ENCODE measurements at regions not wholly inside any gene's neighbourhood (a gene's known extent, or its start where the extent isn't known, plus 50 kb on each side); places are given as distances from the start of the nearest gene placed in this dataset.

DNA sequence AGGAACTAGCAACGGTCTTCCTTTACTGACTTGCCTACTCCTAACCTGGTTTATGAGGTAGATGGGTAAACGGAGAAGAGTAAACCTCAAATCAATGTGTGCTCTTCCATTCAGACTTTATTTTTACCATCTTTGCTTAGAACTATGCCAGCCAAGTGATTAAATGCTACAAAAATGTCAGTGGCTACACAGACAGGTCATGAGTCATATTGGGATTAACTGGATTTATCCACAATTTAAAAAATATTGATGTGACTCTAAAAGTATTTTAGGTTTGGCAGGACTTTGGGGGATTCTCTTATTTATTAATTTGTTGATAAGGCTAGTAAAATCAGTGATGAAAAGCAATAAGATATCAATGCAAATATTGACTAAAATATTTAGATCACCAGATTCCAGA, 275.0 kb downstream of the PLK2 start:
- ATAC-seq (no peak), DNase-seq (no peak)
- intact Hi-C loops (cut with DNase I), result no loop called here
- Histone ChIP-seq H3K4me3 (no peak overlapping the region), H3K4me1 (peaks cover 7% of the 10 kb centered on the region), H3K27ac (no peak overlapping the region), H3K36me3 (no peaks in the 10 kb centered on the region), H3K9me3 (no peaks in the 10 kb centered on the region), H3K27me3 (ENCODE audit: low read depth) (no peaks in the 10 kb centered on the region)
- TF ChIP-seq, protein P1, sequence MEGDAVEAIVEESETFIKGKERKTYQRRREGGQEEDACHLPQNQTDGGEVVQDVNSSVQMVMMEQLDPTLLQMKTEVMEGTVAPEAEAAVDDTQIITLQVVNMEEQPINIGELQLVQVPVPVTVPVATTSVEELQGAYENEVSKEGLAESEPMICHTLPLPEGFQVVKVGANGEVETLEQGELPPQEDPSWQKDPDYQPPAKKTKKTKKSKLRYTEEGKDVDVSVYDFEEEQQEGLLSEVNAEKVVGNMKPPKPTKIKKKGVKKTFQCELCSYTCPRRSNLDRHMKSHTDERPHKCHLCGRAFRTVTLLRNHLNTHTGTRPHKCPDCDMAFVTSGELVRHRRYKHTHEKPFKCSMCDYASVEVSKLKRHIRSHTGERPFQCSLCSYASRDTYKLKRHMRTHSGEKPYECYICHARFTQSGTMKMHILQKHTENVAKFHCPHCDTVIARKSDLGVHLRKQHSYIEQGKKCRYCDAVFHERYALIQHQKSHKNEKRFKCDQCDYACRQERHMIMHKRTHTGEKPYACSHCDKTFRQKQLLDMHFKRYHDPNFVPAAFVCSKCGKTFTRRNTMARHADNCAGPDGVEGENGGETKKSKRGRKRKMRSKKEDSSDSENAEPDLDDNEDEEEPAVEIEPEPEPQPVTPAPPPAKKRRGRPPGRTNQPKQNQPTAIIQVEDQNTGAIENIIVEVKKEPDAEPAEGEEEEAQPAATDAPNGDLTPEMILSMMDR (IDR thresholded peaks at IDR 0.05), result no peak

DNA sequence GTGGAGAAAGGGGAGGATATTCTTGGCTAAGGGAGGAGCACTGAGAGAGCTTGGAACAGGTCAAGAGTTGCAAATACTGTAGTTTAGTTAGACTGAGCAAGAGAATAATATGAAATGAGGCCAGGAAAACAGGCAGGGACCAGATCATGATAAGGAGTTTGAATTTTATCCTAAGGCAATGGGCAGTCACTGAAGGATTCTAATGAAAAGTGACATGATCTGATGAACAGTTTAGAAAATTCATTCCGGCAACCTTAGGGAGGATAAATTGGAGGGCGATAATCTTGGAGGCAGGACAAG, 276.1 kb downstream of the PLK2 start:
- H3K36me3 ChIP-seq, result no peaks in the 10 kb centered on the region
- no peak overlapping the region for H3K4me3 ChIP-seq
- H3K9me3 ChIP-seq, result no peaks in the 10 kb centered on the region
- intact Hi-C loops (cut with DNase I), result no loop called here
- no peak for ATAC-seq
- TF ChIP-seq, protein P1 (IDR thresholded peaks at IDR 0.05), result no peak
- H3K27me3 ChIP-seq (ENCODE audit: low read depth), result no peaks in the 10 kb centered on the region
- H3K4me1 ChIP-seq, result peaks cover 7% of the 10 kb centered on the region
- no peak overlapping the region for H3K27ac ChIP-seq
- no peak for DNase-seq

DNA sequence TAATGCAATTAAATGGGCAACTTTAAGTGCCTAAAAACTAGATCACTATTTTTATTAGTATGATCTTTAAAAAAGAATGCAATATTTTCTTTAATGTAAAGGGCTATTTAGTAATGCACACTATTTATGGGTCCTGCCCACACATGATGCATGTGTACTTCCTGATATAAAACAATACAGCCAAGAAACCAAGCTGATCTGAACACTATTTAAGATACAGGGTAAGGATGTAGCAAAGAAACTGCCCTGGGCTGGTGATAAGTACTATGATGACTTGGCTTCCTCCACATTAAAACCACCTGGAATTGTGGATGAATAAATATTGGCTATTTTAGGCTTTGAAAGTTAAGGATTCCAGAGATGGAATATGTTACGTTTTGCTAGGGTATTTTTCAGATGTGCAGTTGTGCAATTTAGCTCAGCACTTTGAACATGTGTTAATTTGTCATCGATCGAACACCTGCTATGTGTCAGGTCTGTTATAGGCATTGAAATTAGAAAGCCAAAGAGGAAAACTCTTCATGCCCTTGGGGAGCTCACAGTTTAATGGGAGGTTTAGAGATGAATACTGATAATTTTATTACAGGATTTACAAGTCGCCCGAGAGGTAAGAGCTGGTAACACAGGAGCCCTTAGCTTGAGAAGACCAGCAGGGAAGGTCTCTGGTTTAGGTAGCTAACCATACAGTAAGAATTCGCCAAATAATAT, 276.7 kb downstream of the PLK2 start:
- Histone ChIP-seq H3K4me1 (peaks cover 7% of the 10 kb centered on the region), H3K27ac (no peak overlapping the region), H3K9me3 (no peaks in the 10 kb centered on the region), H3K4me3 (no peak overlapping the region), H3K27me3 (ENCODE audit: low read depth) (no peaks in the 10 kb centered on the region), H3K36me3 (no peaks in the 10 kb centered on the region)
- DNase-seq, result no peak
- no peak for ATAC-seq
- TF ChIP-seq, protein P1 (IDR thresholded peaks at IDR 0.05), result no peak
- intact Hi-C loops (cut with DNase I), result no loop called here

DNA sequence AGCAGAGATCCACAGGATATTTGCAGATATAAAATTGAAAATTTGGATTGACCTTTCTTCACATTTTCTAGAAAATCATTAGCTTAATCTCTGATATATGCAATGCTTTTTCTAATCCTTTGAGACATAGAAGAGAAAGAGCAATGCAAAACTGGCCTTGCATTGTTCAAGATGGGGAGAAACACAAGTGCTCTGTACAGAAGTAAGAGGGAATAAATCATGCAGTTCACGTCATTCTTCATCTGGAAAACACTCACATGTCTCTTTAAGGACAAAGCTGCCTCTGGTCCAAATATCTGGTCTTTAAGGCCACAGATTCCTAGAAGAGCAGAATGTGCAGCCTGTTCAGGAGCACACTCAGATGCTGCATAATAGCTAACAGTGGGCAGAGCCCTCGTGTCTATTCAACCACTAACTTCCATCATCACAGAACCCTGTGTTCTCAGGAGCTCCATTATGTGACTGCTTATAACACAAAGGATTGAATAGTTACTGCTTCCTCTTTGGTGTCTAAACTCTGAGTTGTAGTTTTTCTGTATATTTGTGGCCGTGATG, 277.5 kb downstream of the PLK2 start:
- DNase-seq, result no peak
- no peaks in the 10 kb centered on the region for H3K36me3 ChIP-seq
- H3K27ac ChIP-seq, result no peak overlapping the region
- no peaks in the 10 kb centered on the region for H3K27me3 ChIP-seq (ENCODE audit: low read depth)
- peaks cover 7% of the 10 kb centered on the region for H3K4me1 ChIP-seq
- TF ChIP-seq, protein P1 (IDR thresholded peaks at IDR 0.05), result no peak
- no peaks in the 10 kb centered on the region for H3K9me3 ChIP-seq
- H3K4me3 ChIP-seq, result no peak overlapping the region
- intact Hi-C loops (cut with DNase I), result no loop called here
- ATAC-seq, result no peak

DNA sequence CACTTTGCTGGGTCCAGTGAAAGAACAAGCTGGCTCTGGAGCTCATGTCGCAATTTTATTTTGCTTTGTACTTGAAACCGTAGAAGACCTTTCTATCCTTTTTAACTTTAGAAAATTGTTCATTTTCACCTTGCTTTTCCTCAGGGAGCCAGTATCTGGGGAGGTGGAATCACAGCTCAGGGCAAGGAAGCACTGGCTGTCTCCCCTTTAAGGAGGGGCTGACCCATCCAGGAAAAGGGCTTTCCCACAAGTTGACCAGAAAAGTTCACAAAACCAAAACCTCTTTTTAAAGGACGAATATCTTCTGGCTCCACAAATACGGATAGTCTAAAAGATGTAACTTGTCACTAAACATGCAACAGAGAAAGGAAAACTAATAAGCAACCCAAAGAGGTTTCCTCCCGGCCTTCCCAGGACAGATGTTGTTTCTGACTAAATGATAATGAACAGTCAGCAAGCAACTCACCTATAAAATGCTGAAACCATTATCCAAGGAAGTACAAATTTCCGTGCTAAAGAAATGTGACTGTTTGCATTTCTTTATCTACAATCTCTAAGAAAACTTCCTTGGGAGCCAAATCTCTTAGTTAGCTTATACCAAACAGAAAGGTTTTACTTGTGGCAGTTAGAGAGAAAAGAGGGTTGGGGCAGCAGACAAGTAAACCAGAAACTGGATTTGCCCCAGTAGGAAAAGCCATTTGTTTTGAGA, 278.2 kb downstream of the PLK2 start:
- Histone ChIP-seq H3K9me3 (no peaks in the 10 kb centered on the region), H3K27me3 (ENCODE audit: low read depth) (no peaks in the 10 kb centered on the region), H3K4me3 (no peak overlapping the region), H3K4me1 (peaks cover 7% of the 10 kb centered on the region), H3K27ac (no peak overlapping the region), H3K36me3 (no peaks in the 10 kb centered on the region)
- ATAC-seq (no peak), DNase-seq (no peak)
- TF ChIP-seq, protein P1 (IDR thresholded peaks at IDR 0.05), result no peak
- intact Hi-C loops (cut with DNase I), result no loop called here

Data from lower lobe of right lung (tissue), 2 donors.